H1 (cell line): ENCODE measurements at regions not wholly inside any gene's neighbourhood (a gene's known extent, or its start where the extent isn't known, plus 50 kb on each side); places are given as distances from the start of the nearest gene placed in this dataset.

Experiments used
- CTCF ChIA-PET: fragments of 300-600 bp; sonication (Branson Sonifier 250); formaldehyde crosslinking; loops from one replicate; lab custom pipeline; 2021; ENCODE audit not compliant: partially characterized antibody; lab: Charles Lee
- POLR2A ChIA-PET: fragments of 300-600 bp; sonication (Branson Sonifier 250); formaldehyde crosslinking; loops from one replicate; lab custom pipeline; 2021; ENCODE audit warnings: inconsistent platforms; ENCODE audit not compliant: partially characterized antibody; lab: Charles Lee
- DNase-seq, 2 experiments: peaks; one replicate each; pipeline versions ENCODE4 v3.0.0 to v3.0.0-alpha.2; 2010 to 2022; ENCODE audit warnings: low spot score in 2 of 2, low read depth in 1 of 2, mixed read lengths in 1 of 2
- FAIRE-seq: peaks from 2 replicates; lab custom pipeline; 2011; peaks lifted over from hg19 to GRCh38; lab: Jason Lieb, UNC
- H2AFZ ChIP-seq: 2 replicates; pipeline ENCODE4 v1.8.1; 2012; ENCODE audit warnings: low read length, inconsistent platforms
- H2AK5ac ChIP-seq: 2 replicates; pipeline ENCODE4 v1.6.1; 2013; ENCODE audit warnings: low read depth, low read length
- H2BK120ac ChIP-seq: replicated peaks from 2 replicates; pipeline ENCODE3; 2013; ENCODE audit warnings: low read depth, low read length, inconsistent platforms
- H2BK12ac ChIP-seq: 2 replicates; pipeline ENCODE4 v1.6.1; 2013; ENCODE audit warnings: low read depth, low read length
- H2BK15ac ChIP-seq: 2 replicates; pipeline ENCODE4 v1.6.1; 2013; ENCODE audit warnings: low read length
- H2BK20ac ChIP-seq: 2 replicates; pipeline ENCODE4 v1.6.1; 2013; ENCODE audit warnings: low read length
- H2BK5ac ChIP-seq: 2 replicates; pipeline ENCODE4 v1.6.1; 2013; ENCODE audit warnings: low read depth, low read length
- H3K14ac ChIP-seq: 2 replicates; pipeline ENCODE4 v1.6.1; 2013; ENCODE audit warnings: inconsistent platforms; ENCODE audit not compliant: insufficient read length
- H3K18ac ChIP-seq: 2 replicates; pipeline ENCODE4 v1.6.1; 2013; ENCODE audit warnings: low read length; ENCODE audit errors: extremely low read depth
- H3K23ac ChIP-seq: 2 replicates; pipeline ENCODE4 v1.6.1; 2013; ENCODE audit warnings: inconsistent platforms; ENCODE audit not compliant: insufficient read length
- H3K23me2 ChIP-seq: 2 replicates; pipeline ENCODE4 v1.6.1; 2013; ENCODE audit warnings: low read depth, low read length
- H3K27ac ChIP-seq: 2 replicates; pipeline ENCODE4 v1.6.1; 2011; ENCODE audit warnings: low read depth, low read length, inconsistent platforms
- H3K27me3 ChIP-seq, 4 experiments: replicated peaks in 1 of 4; 1 replicate in 1 of 4; 2 replicates in 3 of 4; pipeline versions ENCODE4 v1.6.1 to v1.8.1; 2011 to 2013; ENCODE audit warnings: low read length in 3 of 4, mild to moderate bottlenecking in 3 of 4, inconsistent platforms in 2 of 4, mixed read lengths in 2 of 4, moderate library complexity in 1 of 4; ENCODE audit not compliant: control insufficient read depth in 3 of 4, insufficient read depth in 3 of 4; ENCODE audit errors: extremely low read depth in 1 of 4
- H3K36me3 ChIP-seq, 4 experiments: 2 replicates each; pipeline versions ENCODE4 v1.6.1 to v1.8.1; 2011 to 2013; ENCODE audit warnings: mild to moderate bottlenecking in 4 of 4, low read length in 3 of 4, moderate library complexity in 2 of 4, control low read depth in 1 of 4, inconsistent platforms in 1 of 4; ENCODE audit not compliant: insufficient read depth in 4 of 4, control insufficient read depth in 2 of 4
- H3K4ac ChIP-seq: replicated peaks from 2 replicates; pipeline ENCODE3; 2013; ENCODE audit warnings: low read length, low read depth, mixed read lengths, inconsistent platforms; ENCODE audit not compliant: insufficient read length
- H3K4me1 ChIP-seq, 4 experiments: replicated peaks in 1 of 4; 1 replicate in 1 of 4; 2 replicates in 3 of 4; pipeline versions ENCODE4 v1.6.1 to v1.8.1; 2011 to 2013; ENCODE audit warnings: low read length in 3 of 4, inconsistent platforms in 2 of 4, mixed read lengths in 1 of 4; ENCODE audit not compliant: insufficient read depth in 4 of 4, control insufficient read depth in 3 of 4
- H3K4me2 ChIP-seq, 2 experiments: 2 replicates each; pipeline versions ENCODE4 v1.6.1 to v1.8.1; 2011 to 2013; ENCODE audit warnings: low read depth in 2 of 2, low read length in 2 of 2, control low read depth in 1 of 2, inconsistent platforms in 1 of 2, mild to moderate bottlenecking in 1 of 2; ENCODE audit not compliant: insufficient read depth in 1 of 2
- H3K4me3 ChIP-seq, 4 experiments: fragments of 200-600, 300-600 bp in 1 of 4; sonication (generic), shearing (Covaris generic), sonication (Bioruptor Twin) in 1 of 4; 2 replicates each; pipeline versions ENCODE4 v1.5.1 to v1.8.1; 2011 to 2016; ENCODE audit warnings: low read length in 4 of 4, low read depth in 3 of 4, control low read depth in 2 of 4, inconsistent platforms in 2 of 4, mild to moderate bottlenecking in 2 of 4, mixed read lengths in 1 of 4, moderate library complexity in 1 of 4; ENCODE audit not compliant: insufficient read depth in 2 of 4; ENCODE audit errors: extremely low read depth in 1 of 4
- H3K56ac ChIP-seq: replicated peaks from 2 replicates; pipeline ENCODE3; 2013; ENCODE audit warnings: low read depth, mild to moderate bottlenecking, mixed read lengths, low read length, inconsistent platforms; ENCODE audit not compliant: insufficient read length
- H3K79me1 ChIP-seq: 2 replicates; pipeline ENCODE4 v1.6.1; 2013; ENCODE audit warnings: low read depth, low read length, control low read depth
- H3K79me2 ChIP-seq, 2 experiments: 2 replicates each; pipeline versions ENCODE4 v1.6.1 to v1.8.1; 2012 to 2013; ENCODE audit warnings: low read length in 2 of 2, mild to moderate bottlenecking in 2 of 2, inconsistent platforms in 1 of 2; ENCODE audit not compliant: insufficient read depth in 2 of 2, control insufficient read depth in 1 of 2
- H3K9ac ChIP-seq, 4 experiments: replicated peaks in 1 of 4; 1 replicate in 1 of 4; 2 replicates in 3 of 4; pipeline versions ENCODE4 v1.6.1 to v1.8.1; 2011 to 2013; ENCODE audit warnings: low read depth in 3 of 4, low read length in 3 of 4, control low read depth in 2 of 4, mild to moderate bottlenecking in 2 of 4, moderate library complexity in 2 of 4, inconsistent platforms in 1 of 4; ENCODE audit errors: extremely low read depth in 1 of 4
- H3K9me3 ChIP-seq, 2 experiments: 2 replicates each; pipeline versions ENCODE4 v1.6.1 to v1.8.1; 2012 to 2013; ENCODE audit warnings: mild to moderate bottlenecking in 2 of 2, moderate library complexity in 2 of 2, control low read depth in 1 of 2, inconsistent platforms in 1 of 2, low read depth in 1 of 2, low read length in 1 of 2, mixed read lengths in 1 of 2; ENCODE audit not compliant: insufficient read depth in 2 of 2
- H4K20me1 ChIP-seq, 2 experiments: replicated peaks in 1 of 2; 2 replicates each; pipeline versions ENCODE3 to v1.8.1; 2011 to 2013; ENCODE audit warnings: inconsistent platforms in 2 of 2, low read length in 2 of 2, mild to moderate bottlenecking in 1 of 2; ENCODE audit not compliant: insufficient read depth in 2 of 2, control insufficient read depth in 1 of 2
- H4K5ac ChIP-seq: 2 replicates; pipeline ENCODE4 v1.6.1; 2013; ENCODE audit warnings: low read length, low read depth, mixed read lengths, inconsistent platforms; ENCODE audit not compliant: insufficient read length
- H4K8ac ChIP-seq: 2 replicates; pipeline ENCODE4 v1.8.0; 2013; ENCODE audit warnings: mild to moderate bottlenecking, moderate library complexity, low read length, inconsistent platforms; ENCODE audit not compliant: insufficient read depth; ENCODE audit errors: extremely low read depth
- H4K91ac ChIP-seq: replicated peaks from 2 replicates; pipeline ENCODE3; 2013; ENCODE audit warnings: low read length, mixed read lengths, inconsistent platforms; ENCODE audit not compliant: insufficient read length
- BACH1 ChIP-seq: IDR thresholded peaks from 2 replicates; pipeline ENCODE4 v1.6.1; 2012; ENCODE audit warnings: low read length, improper control_type of control experiment
- BRCA1 ChIP-seq: IDR thresholded peaks from 2 replicates; pipeline ENCODE4 v1.6.1; 2012; ENCODE audit warnings: low read depth, low read length, improper control_type of control experiment
- CHD1 ChIP-seq: IDR thresholded peaks from 2 replicates; pipeline ENCODE4 v1.6.1; 2012; ENCODE audit warnings: low read depth, low read length, improper control_type of control experiment
- EP300 ChIP-seq, 2 experiments: IDR thresholded peaks; 1 replicate in 1 of 2; 2 replicates in 1 of 2; pipeline ENCODE4 v1.6.1; 2011 to 2012; ENCODE audit warnings: low read depth in 2 of 2, low read length in 2 of 2, mild to moderate bottlenecking in 2 of 2, borderline replicate concordance in 1 of 2, inconsistent platforms in 1 of 2, moderate library complexity in 1 of 2
- EZH2 ChIP-seq: fragments of 200-600 bp; sonication (generic); IDR thresholded peaks from 2 replicates; pipeline ENCODE4 v1.7.1; 2012; ENCODE audit warnings: low read depth, mild to moderate bottlenecking, moderate library complexity, low read length, inconsistent platforms; ENCODE audit not compliant: severe bottlenecking
- HDAC2 ChIP-seq, 2 experiments: fragments of 300-600 bp in 1 of 2; sonication (generic) in 1 of 2; IDR thresholded peaks; 2 replicates each; pipeline ENCODE4 v1.6.1; 2011 to 2012; ENCODE audit warnings: low read depth in 2 of 2, low read length in 2 of 2, mild to moderate bottlenecking in 2 of 2, moderate library complexity in 2 of 2, borderline replicate concordance in 1 of 2, inconsistent platforms in 1 of 2
- MAFK ChIP-seq: IDR thresholded peaks from 2 replicates; pipeline ENCODE4 v1.6.1; 2012; ENCODE audit warnings: low read depth, mild to moderate bottlenecking, improper control_type of control experiment, low read length
- NRF1 ChIP-seq: IDR thresholded peaks from 2 replicates; pipeline ENCODE4 v1.6.1; 2011; ENCODE audit warnings: mild to moderate bottlenecking, low read depth, low read length, improper control_type of control experiment
- POLR2A ChIP-seq, 2 experiments: IDR thresholded peaks; 1 replicate in 1 of 2; 2 replicates in 1 of 2; pipeline ENCODE4 v1.6.1; 2011; ENCODE audit warnings: low read depth in 2 of 2, low read length in 2 of 2, mild to moderate bottlenecking in 2 of 2; ENCODE audit errors: control extremely low read depth in 1 of 2
- RFX5 ChIP-seq: IDR thresholded peaks from 2 replicates; pipeline ENCODE4 v1.6.1; 2011; ENCODE audit warnings: low read depth, low read length, improper control_type of control experiment, borderline replicate concordance
- SAP30 ChIP-seq: fragments of 300-600 bp; sonication (generic); IDR thresholded peaks from 2 replicates; pipeline ENCODE4 v1.7.1; 2012; ENCODE audit warnings: low read length, moderate library complexity, mild to moderate bottlenecking, inconsistent platforms; ENCODE audit not compliant: insufficient read depth, insufficient replicate concordance
- SIX5 ChIP-seq: IDR thresholded peaks from 2 replicates; pipeline ENCODE4 v1.6.1; 2011; ENCODE audit warnings: mild to moderate bottlenecking, low read depth, low read length
- SP4 ChIP-seq: IDR thresholded peaks from 2 replicates; pipeline ENCODE4 v1.6.1; 2012; ENCODE audit warnings: low read length, inconsistent platforms
- SRF ChIP-seq: IDR thresholded peaks from 2 replicates; pipeline ENCODE4 v1.6.1; 2011; ENCODE audit warnings: mild to moderate bottlenecking, low read depth, low read length, moderate library complexity
- WGBS, 2 experiments: shearing (Covaris generic) in 1 of 2; methylation state at CpG; one replicate each; pipeline versions ENCODE4 v1.1.6 to v1.1.7; 2013 to 2015; ENCODE audit warnings: low lambda C conversion rate in 2 of 2, mixed read lengths in 2 of 2, inconsistent platforms in 1 of 2, low coverage in 1 of 2, missing lambda C conversion rate in 1 of 2; ENCODE audit not compliant: insufficient replicate concordance in 2 of 2, insufficient coverage in 1 of 2, insufficient read length in 1 of 2; ENCODE audit errors: extremely low coverage in 1 of 2, missing lambda C conversion rate in 1 of 2; 5-methylcytosine and 5-hydroxymethylcytosine counted together
- TF ChIP-seq, protein P1 (sequence below): IDR thresholded peaks from 2 replicates; pipeline ENCODE4 v1.6.1; 2011; ENCODE audit warnings: low read depth, mild to moderate bottlenecking, low read length; ENCODE audit not compliant: insufficient read depth

- Histone ChIP-seq H3K9ac (no peak overlapping the region), H3K18ac (no peak overlapping the region), H4K20me1 (no peaks in the 10 kb centered on the region), H2AK5ac (no peak overlapping the region), H3K79me1 (no peaks in the 10 kb centered on the region), H2BK5ac (no peak overlapping the region), H3K27me3 (no peaks in the 10 kb centered on the region; a peak in 1 of 7 replicates), H3K9me3 (no peaks in the 10 kb centered on the region), H3K4me3 (no peak overlapping the region), H2BK120ac (no peak overlapping the region), H3K4ac (no peak overlapping the region), H3K56ac (no peak overlapping the region), H2AFZ (no peak overlapping the region), H4K91ac (no peak overlapping the region), H3K27ac (no peak overlapping the region), H3K14ac (no peak overlapping the region), H2BK20ac (no peak overlapping the region), H2BK12ac (no peak overlapping the region), H3K36me3 (no peaks in the 10 kb centered on the region), H3K23me2 (no peaks in the 10 kb centered on the region), H3K4me2 (no peak overlapping the region), H4K5ac (no peak overlapping the region), H3K23ac (no peak overlapping the region), H3K79me2 (no peaks in the 10 kb centered on the region), H3K4me1 (no peaks in the 10 kb centered on the region), H4K8ac (no peak overlapping the region), H2BK15ac (no peak overlapping the region)
- DNase-seq (no peak), FAIRE-seq (no peak)
- POLR2A ChIA-PET, result interaction anchor here (0.5 kb wide), 1 partner anchor 34 kb away, joined by 3 read pairs; no protein-coding TSS in a partner anchor
- CTCF ChIA-PET, result interaction anchor here (0.6 to 2.0 kb wide), 5 partner anchors 8 to 88 kb away, joined by 3 to 7 read pairs (median 4); no protein-coding TSS in a partner anchor
- 76% methylated on average over 6 of the region's 6 CpGs; no CpG with 5 or more reads in 1 of the 2 experiments for WGBS, 2 experiments
- TF ChIP-seq SP4, result no peak
- TF ChIP-seq RFX5, result no peak
- TF ChIP-seq NRF1, result no peak
- TF ChIP-seq HDAC2 (IDR thresholded peaks at IDR 0.05; ENCODE audit: borderline replicate concordance in 1 of 2, low read depth in 2 of 2, low read length in 2 of 2), result no peak
- TF ChIP-seq MAFK, result no peak
- TF ChIP-seq EP300 (IDR thresholded peaks at IDR 0.05; ENCODE audit: borderline replicate concordance in 1 of 2, low read depth in 2 of 2, low read length in 2 of 2), result no peak
- no peak for TF ChIP-seq SIX5
- no peak for TF ChIP-seq SAP30
- TF ChIP-seq, protein P1, sequence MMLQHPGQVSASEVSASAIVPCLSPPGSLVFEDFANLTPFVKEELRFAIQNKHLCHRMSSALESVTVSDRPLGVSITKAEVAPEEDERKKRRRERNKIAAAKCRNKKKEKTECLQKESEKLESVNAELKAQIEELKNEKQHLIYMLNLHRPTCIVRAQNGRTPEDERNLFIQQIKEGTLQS, result no peak
- TF ChIP-seq CHD1, result no peak
- no peak for TF ChIP-seq EZH2
- no peak for TF ChIP-seq BRCA1
- no peak for TF ChIP-seq BACH1
- no peak for TF ChIP-seq SRF
- no peak for TF ChIP-seq POLR2A (IDR thresholded peaks at IDR 0.05; ENCODE audit: control extremely low read depth in 1 of 2, low read depth in 2 of 2, low read length in 2 of 2)
Measured at GRCh38 chr5:135115591-135115990, 81.6 kb upstream of the PITX1 start.
